ENCODE measurements at regions not wholly inside any gene's neighbourhood (a gene's known extent, or its start where the extent isn't known, plus 50 kb on each side); places are given as distances from the start of the nearest gene placed in this dataset.

DNA sequence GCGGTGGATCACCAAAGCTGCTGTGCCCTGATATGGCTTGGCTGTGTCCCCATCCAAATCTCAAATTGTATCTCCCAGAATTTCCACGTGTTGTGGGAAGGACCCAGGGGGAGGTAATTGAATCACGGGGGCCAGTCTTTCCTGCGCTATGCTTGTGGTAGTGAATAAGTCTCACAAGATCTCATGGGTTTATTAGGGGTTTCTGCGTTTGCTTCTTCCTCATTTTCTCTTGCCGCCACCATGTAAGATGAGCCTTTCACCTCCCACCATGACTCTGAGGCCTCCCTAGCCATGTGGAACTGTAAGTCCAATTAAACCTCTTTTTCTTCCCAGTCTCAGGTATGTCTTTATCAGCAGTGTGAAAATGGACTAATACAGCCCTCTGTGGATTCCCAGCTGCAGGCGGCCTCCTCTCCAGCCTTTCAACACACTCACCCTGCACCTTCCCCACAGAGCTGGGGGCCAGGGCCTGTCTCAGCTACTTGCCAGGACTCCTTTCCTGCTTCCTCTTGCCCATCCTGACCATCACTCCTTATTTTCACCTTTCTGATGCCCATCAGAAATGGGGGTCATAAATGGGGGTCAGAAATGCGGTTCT lies 57.2 kb upstream of the TOMM7 start:
- no TSS peak for BruUV-seq (replicated peaks)
- H3K9me3 ChIP-seq, result no peaks in the 10 kb centered on the region
- TF ChIP-seq CTCF (IDR thresholded peaks at IDR 0.05; ENCODE audit: insufficient read depth in 1 of 2, low read depth in 1 of 2, low read length in 1 of 2, severe bottlenecking in 1 of 2, unreplicated experiment in 1 of 2), result no peak
- no peak overlapping the region for H3K4me3 ChIP-seq (ENCODE audit: low read depth, low read length)
- Mint-ChIP-seq H3K27ac (ENCODE audit: unreplicated experiment) (no peak overlapping the region), H3K9me3 (ENCODE audit: unreplicated experiment) (no peaks in the 10 kb centered on the region), H3K4me3 (ENCODE audit: unreplicated experiment) (no peak overlapping the region), H3K27me3 (ENCODE audit: insufficient read depth, unreplicated experiment) (no peaks in the 10 kb centered on the region), H3K36me3 (ENCODE audit: insufficient read depth, unreplicated experiment) (no peaks in the 10 kb centered on the region), H3K4me1 (ENCODE audit: low read depth, unreplicated experiment) (no peaks in the 10 kb centered on the region)
- POLR2A ChIA-PET, result no interaction called here
- intact Hi-C loops (cut with micrococcal nuclease; ENCODE audit: unreplicated experiment), result no loop called here
- CTCF ChIA-PET, result no interaction called here
- no peak for DNase-seq
- no peaks in the 10 kb centered on the region for H3K36me3 ChIP-seq (ENCODE audit: control insufficient read depth, insufficient read depth, low read length)
- no peaks in the 10 kb centered on the region for H3K27me3 ChIP-seq (replicated peaks; ENCODE audit: control insufficient read depth, insufficient read depth, low read length)
- no peaks in the 10 kb centered on the region for H3K4me1 ChIP-seq

DNA sequence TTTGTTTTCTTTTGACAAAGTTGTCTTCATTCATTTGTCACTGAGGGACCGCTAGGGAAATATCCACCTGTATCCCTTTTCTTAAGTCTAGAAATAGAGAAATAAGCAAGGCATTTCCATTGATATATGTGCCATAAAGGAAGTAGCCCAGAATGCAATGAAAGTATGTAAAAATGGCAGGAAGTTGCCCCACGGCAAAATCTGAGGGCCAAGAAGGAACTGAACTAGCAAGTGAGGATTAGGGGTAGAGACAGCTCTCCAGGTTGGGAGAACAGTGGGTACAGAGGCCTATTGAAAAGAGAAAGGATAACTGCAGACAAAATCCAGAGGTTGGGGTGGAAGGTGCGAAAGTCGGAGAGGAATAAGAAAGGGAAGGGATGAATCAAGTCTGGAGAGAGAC lies 56.6 kb upstream of the TOMM7 start:
- no TSS peak for BruUV-seq (replicated peaks)

GRCh38 chr7:22876986-22877729 lies 54.5 kb upstream of the TOMM7 start:
- Mint-ChIP-seq H3K27me3 (ENCODE audit: insufficient read depth, unreplicated experiment) (no peaks in the 10 kb centered on the region), H3K4me3 (ENCODE audit: unreplicated experiment) (no peak overlapping the region), H3K4me1 (ENCODE audit: low read depth, unreplicated experiment) (no peaks in the 10 kb centered on the region), H3K9me3 (ENCODE audit: unreplicated experiment) (no peaks in the 10 kb centered on the region), H3K36me3 (ENCODE audit: insufficient read depth, unreplicated experiment) (no peaks in the 10 kb centered on the region), H3K27ac (ENCODE audit: unreplicated experiment) (no peak overlapping the region)
- Histone ChIP-seq H3K27me3 (replicated peaks; ENCODE audit: control insufficient read depth, insufficient read depth, low read length) (no peaks in the 10 kb centered on the region), H3K4me3 (ENCODE audit: low read depth, low read length) (no peak overlapping the region), H3K9me3 (no peaks in the 10 kb centered on the region), H3K36me3 (ENCODE audit: control insufficient read depth, insufficient read depth, low read length) (no peaks in the 10 kb centered on the region), H3K4me1 (no peaks in the 10 kb centered on the region)
- intact Hi-C loops (cut with micrococcal nuclease; ENCODE audit: unreplicated experiment), result no loop called here
- ChIA-PET CTCF (no interaction called here), POLR2A (no interaction called here)
- no peak for DNase-seq
- no peak for TF ChIP-seq CTCF (IDR thresholded peaks at IDR 0.05; ENCODE audit: insufficient read depth in 1 of 2, low read depth in 1 of 2, low read length in 1 of 2, severe bottlenecking in 1 of 2, unreplicated experiment in 1 of 2)
- BruUV-seq (replicated peaks), result no TSS peak

More for the DNA sequence above, 56.6 kb upstream of the TOMM7 start:
- no peaks in the 10 kb centered on the region for H3K9me3 Mint-ChIP-seq (ENCODE audit: unreplicated experiment)
- intact Hi-C loops (cut with micrococcal nuclease; ENCODE audit: unreplicated experiment), result no loop called here
- no peak overlapping the region for H3K27ac Mint-ChIP-seq (ENCODE audit: unreplicated experiment)
- H3K27me3 Mint-ChIP-seq (ENCODE audit: insufficient read depth, unreplicated experiment), result no peaks in the 10 kb centered on the region
- Histone ChIP-seq H3K4me3 (ENCODE audit: low read depth, low read length) (no peak overlapping the region), H3K36me3 (ENCODE audit: control insufficient read depth, insufficient read depth, low read length) (no peaks in the 10 kb centered on the region), H3K9me3 (no peaks in the 10 kb centered on the region), H3K27me3 (replicated peaks; ENCODE audit: control insufficient read depth, insufficient read depth, low read length) (no peaks in the 10 kb centered on the region), H3K4me1 (no peaks in the 10 kb centered on the region)
- no peak overlapping the region for H3K4me3 Mint-ChIP-seq (ENCODE audit: unreplicated experiment)
- H3K36me3 Mint-ChIP-seq (ENCODE audit: insufficient read depth, unreplicated experiment), result no peaks in the 10 kb centered on the region
- no peaks in the 10 kb centered on the region for H3K4me1 Mint-ChIP-seq (ENCODE audit: low read depth, unreplicated experiment)
- ChIA-PET POLR2A (no interaction called here), CTCF (no interaction called here)
- TF ChIP-seq CTCF (IDR thresholded peaks at IDR 0.05; ENCODE audit: insufficient read depth in 1 of 2, low read depth in 1 of 2, low read length in 1 of 2, severe bottlenecking in 1 of 2, unreplicated experiment in 1 of 2), result no peak
- DNase-seq, result no peak
